Neural cell (in vitro differentiated cells): ENCODE measurements at regions not wholly inside any gene's neighbourhood (a gene's known extent, or its start where the extent isn't known, plus 50 kb on each side); places are given as distances from the start of the nearest gene placed in this dataset.

ENCODE experiments used
- CTCF ChIP-seq: fragments of 450-650 bp; IDR thresholded peaks from 2 replicates; pipeline ENCODE4 v1.5.1; 2014; ENCODE audit warnings: antibody characterized with exemption, mild to moderate bottlenecking, moderate library complexity; ENCODE audit not compliant: poor library complexity, severe bottlenecking
- EZH2 ChIP-seq: fragments of 200-600, 300-800 bp; shearing (Covaris generic), sonication (generic); IDR thresholded peaks from 2 replicates; pipeline ENCODE4 v1.6.1; 2014; ENCODE audit warnings: antibody characterized with exemption, low read length, borderline replicate concordance, mild to moderate bottlenecking; ENCODE audit not compliant: insufficient read depth, poor library complexity, severe bottlenecking
- POLR2AphosphoS5 ChIP-seq: IDR thresholded peaks from 2 replicates; pipeline ENCODE4 v1.6.1; 2012
- TAF1 ChIP-seq: IDR thresholded peaks from 2 replicates; pipeline ENCODE4 v1.6.1; 2012; ENCODE audit warnings: low read depth

GRCh38 chr20:39142407-39143096 lies 180.4 kb downstream of the DHX35 start:
- TF ChIP-seq TAF1 (no peak), EZH2 (no peak), POLR2AphosphoS5 (no peak), CTCF (no peak)
